Coronary artery (tissue), 2 donors: ENCODE measurements at regions not wholly inside any gene's neighbourhood (a gene's known extent, or its start where the extent isn't known, plus 50 kb on each side); places are given as distances from the start of the nearest gene placed in this dataset.

ENCODE experiments used
- DNase-seq: peaks from one replicate; pipeline ENCODE4 v3.0.0-alpha.2; 2017; ENCODE audit warnings: low spot score
- H3K27ac ChIP-seq, 2 donors: fragments of 200-600 bp; sonication (generic); one replicate each; pipeline ENCODE4 v1.5.1; 2016 to 2019
- H3K4me3 ChIP-seq: fragments of 200-600 bp; sonication (generic); 2 replicates; pipeline ENCODE4 v1.5.1; 2016; ENCODE audit warnings: mild to moderate bottlenecking, moderate library complexity
- TF ChIP-seq, protein P1 (sequence below): fragments of 200-600 bp; sonication (generic); IDR thresholded peaks from one replicate; pipeline ENCODE4 v1.5.1; 2019; ENCODE audit warnings: antibody characterized with exemption

DNA sequence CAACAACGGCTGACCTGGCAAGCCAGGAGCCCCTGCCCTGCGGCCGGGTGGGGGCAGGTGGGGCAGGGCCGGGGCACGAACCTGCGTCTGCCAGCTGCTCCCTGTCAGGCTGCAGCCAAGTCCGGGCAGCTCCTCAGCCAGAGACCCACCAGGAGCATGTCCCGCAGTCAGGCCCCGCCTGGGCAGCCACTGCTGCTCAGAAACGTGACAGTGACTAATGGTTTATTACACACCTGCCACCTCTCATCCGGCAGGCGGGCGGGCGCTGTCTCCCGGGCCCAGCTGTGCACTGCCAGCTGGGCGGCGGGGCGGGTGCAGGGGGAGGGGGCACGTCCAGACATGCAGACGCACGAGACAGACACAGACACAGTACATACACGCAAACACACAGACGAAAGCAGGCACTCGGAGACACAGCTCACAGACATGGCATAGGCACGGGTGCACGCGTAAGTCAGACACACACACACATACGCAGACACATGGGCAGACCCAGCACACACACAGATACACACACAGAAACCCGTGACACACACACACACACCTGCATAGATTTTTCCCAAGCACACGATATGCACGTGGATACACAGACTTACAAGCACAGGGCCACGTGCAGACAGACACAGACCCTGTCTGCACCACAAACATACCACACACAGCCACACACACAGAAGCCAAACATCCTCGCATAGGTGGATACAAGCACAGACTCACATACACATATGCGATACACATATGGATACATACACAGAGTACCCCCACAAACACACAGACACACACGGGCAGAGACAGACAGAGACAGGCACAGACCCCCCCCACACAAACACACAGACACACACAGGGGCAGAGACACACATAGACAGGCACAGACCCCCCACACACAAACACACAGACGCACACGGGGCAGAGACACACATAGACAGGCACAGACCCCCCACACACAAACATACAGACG, 248.3 kb upstream of the CIBAR2 start:
- Histone ChIP-seq H3K27ac (no peak overlapping the region), H3K4me3 (no peak overlapping the region)
- no peak for DNase-seq
- TF ChIP-seq, protein P1, sequence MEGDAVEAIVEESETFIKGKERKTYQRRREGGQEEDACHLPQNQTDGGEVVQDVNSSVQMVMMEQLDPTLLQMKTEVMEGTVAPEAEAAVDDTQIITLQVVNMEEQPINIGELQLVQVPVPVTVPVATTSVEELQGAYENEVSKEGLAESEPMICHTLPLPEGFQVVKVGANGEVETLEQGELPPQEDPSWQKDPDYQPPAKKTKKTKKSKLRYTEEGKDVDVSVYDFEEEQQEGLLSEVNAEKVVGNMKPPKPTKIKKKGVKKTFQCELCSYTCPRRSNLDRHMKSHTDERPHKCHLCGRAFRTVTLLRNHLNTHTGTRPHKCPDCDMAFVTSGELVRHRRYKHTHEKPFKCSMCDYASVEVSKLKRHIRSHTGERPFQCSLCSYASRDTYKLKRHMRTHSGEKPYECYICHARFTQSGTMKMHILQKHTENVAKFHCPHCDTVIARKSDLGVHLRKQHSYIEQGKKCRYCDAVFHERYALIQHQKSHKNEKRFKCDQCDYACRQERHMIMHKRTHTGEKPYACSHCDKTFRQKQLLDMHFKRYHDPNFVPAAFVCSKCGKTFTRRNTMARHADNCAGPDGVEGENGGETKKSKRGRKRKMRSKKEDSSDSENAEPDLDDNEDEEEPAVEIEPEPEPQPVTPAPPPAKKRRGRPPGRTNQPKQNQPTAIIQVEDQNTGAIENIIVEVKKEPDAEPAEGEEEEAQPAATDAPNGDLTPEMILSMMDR = no peak

DNA sequence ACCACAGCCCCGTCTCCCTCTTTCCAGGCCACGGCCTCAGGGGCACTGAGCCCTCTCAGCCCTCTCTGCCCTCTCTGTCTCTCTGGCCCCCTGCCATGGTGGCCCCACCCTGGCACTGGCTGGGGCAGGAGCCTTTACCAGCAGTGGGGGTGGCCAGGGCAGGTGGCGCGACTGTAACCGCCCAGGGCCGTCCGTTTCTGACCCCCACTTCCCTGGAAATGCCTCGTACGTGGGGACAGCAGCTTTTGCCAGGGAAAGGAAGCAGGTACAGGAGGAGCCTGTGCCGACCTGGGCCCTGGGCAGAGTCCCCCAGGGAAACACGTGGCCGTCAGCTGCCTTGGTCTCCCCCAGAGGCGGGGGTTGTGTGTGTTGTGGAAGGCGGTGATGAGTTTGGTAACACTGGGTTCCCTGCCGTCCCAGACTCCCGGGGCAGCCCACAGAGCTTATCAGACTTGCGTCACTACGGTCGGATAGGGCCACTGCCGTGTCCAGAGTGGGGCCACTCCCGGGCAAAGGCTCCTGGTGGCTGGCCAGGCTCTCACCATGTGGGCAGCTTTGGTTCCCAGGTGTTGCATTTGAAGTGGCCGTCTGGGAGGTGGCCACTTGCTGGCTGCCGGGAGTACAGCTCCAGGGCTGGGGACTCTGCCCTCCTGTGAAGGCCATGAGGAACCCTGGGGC, 249.3 kb upstream of the CIBAR2 start:
- TF ChIP-seq, protein P1 = no peak
- peak overlapping the region in 1 of 2 donors; percentile 11 for H3K27ac ChIP-seq
- no peak overlapping the region for H3K4me3 ChIP-seq
- no peak for DNase-seq

DNA sequence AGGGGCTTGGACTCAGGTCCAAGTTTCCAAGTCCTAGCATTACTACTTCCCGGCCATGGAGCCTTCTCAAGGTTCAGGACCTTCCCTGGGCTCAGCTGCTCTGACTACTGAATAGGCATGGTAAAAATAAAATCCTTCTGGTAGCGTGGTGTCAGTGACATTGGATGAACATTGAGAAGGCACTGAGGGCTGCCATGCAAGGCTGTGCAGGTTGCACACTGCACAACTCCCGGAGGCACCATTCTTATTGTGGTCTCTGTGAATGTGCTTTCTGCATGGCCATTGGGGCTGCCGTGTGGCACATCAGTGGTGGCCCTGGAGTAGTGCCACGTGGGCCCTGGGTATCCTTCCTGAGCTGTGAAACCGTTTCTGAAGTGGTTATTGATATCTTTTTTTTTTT, 250.2 kb upstream of the CIBAR2 start:
- TF ChIP-seq, protein P1 = no peak
- H3K4me3 ChIP-seq = no peak overlapping the region
- H3K27ac ChIP-seq = peak overlapping the region in 1 of 2 donors; percentile 3
- no peak for DNase-seq

DNA sequence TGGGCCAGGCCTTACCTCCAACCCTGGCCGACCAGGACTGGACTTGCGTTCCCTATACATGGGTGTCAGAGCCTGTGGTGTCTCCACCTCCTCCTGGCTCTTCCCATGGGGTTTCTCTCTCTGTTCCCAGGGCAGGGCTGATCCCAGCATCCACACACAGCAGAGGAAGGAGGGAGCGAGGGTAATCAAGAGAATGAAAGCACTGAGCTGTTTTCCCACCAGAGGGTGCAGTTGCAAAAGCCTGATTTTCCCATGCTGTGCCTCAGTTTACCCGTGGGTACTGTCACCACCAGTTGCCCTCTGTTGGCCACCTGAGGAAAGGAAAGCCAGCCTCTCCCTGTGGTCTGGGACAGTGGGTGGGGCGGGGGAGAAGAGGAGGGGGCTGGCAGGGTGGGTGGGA, 249.7 kb upstream of the GSE1 start:
- TF ChIP-seq, protein P1 = no peak
- Histone ChIP-seq H3K4me3 (no peak overlapping the region), H3K27ac (no peak overlapping the region)
- DNase-seq = no peak

DNA sequence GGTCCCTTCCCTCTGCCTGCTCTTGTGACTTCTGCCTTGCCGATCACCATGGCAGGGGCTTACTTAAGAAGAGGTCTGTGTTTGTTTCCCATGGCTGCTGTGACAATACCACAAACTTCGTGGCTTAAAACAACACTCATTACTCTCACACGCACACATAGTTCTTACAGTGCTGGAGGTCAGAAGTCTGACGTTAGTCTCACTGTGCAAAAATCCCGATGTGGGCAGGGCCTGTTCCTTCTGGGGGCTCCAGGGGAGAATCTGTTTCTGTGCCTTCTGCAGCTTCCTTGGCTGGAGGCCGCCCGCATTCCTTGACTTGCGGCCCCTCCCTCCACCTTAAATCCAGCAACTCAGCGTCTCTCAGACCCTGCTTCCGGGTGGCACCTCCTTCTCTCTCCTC, 249.2 kb upstream of the GSE1 start:
- H3K4me3 ChIP-seq = no peak overlapping the region
- no peak for DNase-seq
- TF ChIP-seq, protein P1 = no peak
- H3K27ac ChIP-seq = no peak overlapping the region

DNA sequence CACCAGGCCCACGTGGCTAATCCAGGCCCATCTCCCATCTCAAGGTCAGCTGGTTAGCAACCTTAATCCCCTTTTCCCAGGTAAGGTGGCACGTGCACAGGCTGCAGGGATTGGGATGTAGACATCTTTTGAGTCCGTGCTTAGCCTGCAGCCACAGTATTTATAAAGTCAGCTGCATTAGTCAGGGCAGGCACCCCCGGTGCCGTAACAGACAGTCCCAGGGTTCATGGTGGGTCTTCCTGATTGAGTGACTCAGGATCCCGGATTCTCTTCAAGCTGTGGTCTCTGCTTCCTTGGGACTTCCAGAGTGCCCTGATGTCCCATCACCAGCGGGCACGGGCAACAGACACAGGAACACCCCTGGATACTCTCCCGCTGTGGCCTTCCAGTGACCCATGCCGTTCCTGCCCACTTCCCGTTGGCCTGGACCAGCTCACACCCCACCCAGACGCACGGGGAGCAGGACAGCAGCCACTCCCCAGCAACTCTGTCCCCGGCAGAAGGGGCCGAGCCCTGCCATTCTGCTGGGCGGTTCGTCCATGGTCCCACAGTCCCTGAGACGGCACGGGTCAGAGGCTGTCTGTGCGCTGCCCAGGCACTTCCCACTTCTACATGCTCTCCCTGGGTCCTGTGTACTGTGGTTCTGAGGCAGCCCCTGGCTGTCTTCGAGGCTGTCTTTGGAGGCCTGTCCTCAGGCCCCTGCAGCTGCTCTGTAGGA, 248.6 kb upstream of the GSE1 start:
- H3K4me3 ChIP-seq = no peak overlapping the region

More for the DNA sequence above, 248.6 kb upstream of the GSE1 start:
- no peak for DNase-seq
- TF ChIP-seq, protein P1 = no peak
- no peak overlapping the region for H3K27ac ChIP-seq
